HL-60 (cell line): ENCODE measurements at regions not wholly inside any gene's neighbourhood (a gene's known extent, or its start where the extent isn't known, plus 50 kb on each side); places are given as distances from the start of the nearest gene placed in this dataset.

ENCODE experiments used
- CTCF ChIP-seq: IDR thresholded peaks from one replicate; pipeline ENCODE4 v1.5.1; 2011; ENCODE audit warnings: low read length, control low read depth, inconsistent platforms; ENCODE audit not compliant: insufficient read depth
- GABPA ChIP-seq: IDR thresholded peaks from 2 replicates; pipeline ENCODE4 v1.6.1; 2012; ENCODE audit warnings: low read depth
- POLR2AphosphoS5 ChIP-seq: IDR thresholded peaks from 2 replicates; pipeline ENCODE4 v1.6.1; 2012; ENCODE audit warnings: low read depth
- SPI1 ChIP-seq: IDR thresholded peaks from 2 replicates; pipeline ENCODE4 v1.6.1; 2012; ENCODE audit warnings: low read depth, mild to moderate bottlenecking, borderline replicate concordance

GRCh38 chr2:8132879-8133278 lies 549.0 kb upstream of the ID2 start:
- TF ChIP-seq CTCF (no peak), POLR2AphosphoS5 (no peak), GABPA (no peak), SPI1 (no peak)
